ENCODE measurements at regions not wholly inside any gene's neighbourhood (a gene's known extent, or its start where the extent isn't known, plus 50 kb on each side); places are given as distances from the start of the nearest gene placed in this dataset.

DNA sequence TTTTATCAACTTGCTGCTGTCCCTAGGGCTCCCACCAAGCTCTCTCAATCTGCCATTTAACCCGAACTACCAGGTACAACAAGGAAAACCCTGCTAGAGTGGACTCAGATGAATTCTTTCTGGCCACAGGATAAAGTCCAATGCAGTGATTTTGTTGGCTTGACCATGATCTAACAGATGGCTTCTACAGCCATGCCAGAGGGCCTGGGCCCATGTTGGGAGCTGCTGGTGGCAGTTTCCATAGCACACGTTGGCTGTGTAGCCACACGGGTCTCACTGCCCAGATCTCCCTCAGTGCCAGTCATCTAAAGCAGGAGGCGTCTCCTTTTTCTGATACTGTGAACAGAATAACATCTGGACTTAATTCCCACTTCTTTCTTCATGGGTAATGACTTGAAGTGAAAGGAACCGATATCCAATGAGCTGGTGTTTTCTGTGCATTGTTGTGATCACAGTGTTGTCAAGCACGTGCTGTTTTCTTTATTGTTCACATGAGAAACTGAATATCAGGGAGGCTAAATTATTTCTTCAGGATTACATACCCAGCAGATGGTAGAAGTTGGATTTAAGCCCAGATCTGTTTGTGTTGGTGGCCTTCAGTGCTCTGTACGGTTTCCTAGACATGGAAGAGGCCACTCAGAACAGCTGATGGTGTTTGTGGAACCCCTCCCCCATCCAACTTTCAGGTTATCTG lies 85.2 kb upstream of the CLCN4 start:
- no peak overlapping the region for H3K4me3 ChIP-seq
- no peak for TF ChIP-seq EZH2 (IDR thresholded peaks at IDR 0.05; ENCODE audit: low read depth)
- TF ChIP-seq, protein P1, sequence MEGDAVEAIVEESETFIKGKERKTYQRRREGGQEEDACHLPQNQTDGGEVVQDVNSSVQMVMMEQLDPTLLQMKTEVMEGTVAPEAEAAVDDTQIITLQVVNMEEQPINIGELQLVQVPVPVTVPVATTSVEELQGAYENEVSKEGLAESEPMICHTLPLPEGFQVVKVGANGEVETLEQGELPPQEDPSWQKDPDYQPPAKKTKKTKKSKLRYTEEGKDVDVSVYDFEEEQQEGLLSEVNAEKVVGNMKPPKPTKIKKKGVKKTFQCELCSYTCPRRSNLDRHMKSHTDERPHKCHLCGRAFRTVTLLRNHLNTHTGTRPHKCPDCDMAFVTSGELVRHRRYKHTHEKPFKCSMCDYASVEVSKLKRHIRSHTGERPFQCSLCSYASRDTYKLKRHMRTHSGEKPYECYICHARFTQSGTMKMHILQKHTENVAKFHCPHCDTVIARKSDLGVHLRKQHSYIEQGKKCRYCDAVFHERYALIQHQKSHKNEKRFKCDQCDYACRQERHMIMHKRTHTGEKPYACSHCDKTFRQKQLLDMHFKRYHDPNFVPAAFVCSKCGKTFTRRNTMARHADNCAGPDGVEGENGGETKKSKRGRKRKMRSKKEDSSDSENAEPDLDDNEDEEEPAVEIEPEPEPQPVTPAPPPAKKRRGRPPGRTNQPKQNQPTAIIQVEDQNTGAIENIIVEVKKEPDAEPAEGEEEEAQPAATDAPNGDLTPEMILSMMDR (conservative IDR thresholded peaks at IDR 0.05): no peak
- H3K27ac ChIP-seq: no peak overlapping the region
- H3K36me3 ChIP-seq (ENCODE audit: low read depth): no peaks in the 10 kb centered on the region; the same call in 1 of the 2 replicates
- no peaks in the 10 kb centered on the region for H4K20me1 ChIP-seq (ENCODE audit: insufficient read depth)
- H3K9me3 ChIP-seq (ENCODE audit: insufficient read depth, low read depth): no peaks in the 10 kb centered on the region; the same call in 1 of the 2 replicates
- ChIA-PET POLR2A (ENCODE audit: unreplicated experiment) (no interaction called here), CTCF (no interaction called here)
- no peaks in the 10 kb centered on the region for H3K4me1 ChIP-seq (replicated peaks; ENCODE audit: insufficient read depth)
- H3K79me2 ChIP-seq (ENCODE audit: low read depth): no peaks in the 10 kb centered on the region
- H3K9me2 ChIP-seq (ENCODE audit: insufficient read depth): no peaks in the 10 kb centered on the region
- intact Hi-C loops (cut with micrococcal nuclease; ENCODE audit: unreplicated experiment): no loop called here
- DNase-seq: no peak
- H3K27me3 ChIP-seq (ENCODE audit: insufficient read depth, low read depth): no peaks in the 10 kb centered on the region
- no peak overlapping the region for H3K4me2 ChIP-seq
- no peaks in the 10 kb centered on the region for H3F3A ChIP-seq (ENCODE audit: insufficient read depth, low read depth)
- H2AFZ ChIP-seq: no peak overlapping the region
- BruUV-seq (replicated peaks): no TSS peak

DNA sequence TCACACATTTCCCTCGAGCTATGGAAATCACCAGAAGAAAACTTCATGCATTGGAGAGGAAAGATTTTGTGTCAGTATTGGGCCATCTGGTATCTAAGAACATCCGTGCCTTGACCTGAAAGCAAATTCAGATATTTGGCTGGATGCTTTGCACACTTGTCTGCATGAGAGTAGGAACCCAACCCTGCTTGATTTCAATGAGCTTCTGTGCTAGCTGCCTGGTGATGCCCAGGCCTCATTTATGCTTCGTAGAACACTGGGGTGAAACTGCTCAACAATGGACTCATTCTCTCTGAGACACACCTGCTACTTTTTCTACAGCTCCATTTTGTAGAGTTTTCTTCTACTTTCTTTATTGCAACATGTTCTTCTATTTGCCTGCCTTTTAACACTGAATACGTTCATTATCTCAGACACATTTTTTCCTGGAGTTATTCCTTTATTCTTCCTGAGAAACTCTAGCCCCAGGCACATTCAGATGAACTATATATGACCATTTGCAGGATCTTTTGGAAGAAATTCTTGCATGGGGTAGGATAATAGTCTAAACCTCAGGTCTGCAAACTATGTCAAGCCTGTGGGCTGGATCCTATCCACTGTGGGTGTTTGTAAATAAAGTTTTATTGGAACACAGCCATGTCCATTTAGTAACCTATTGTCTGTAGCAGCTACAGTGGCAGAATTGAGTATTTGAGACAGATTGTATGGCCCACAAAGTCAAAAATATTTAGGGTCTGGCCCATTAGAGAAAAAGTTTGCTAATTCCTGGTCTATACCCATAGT lies 83.8 kb upstream of the CLCN4 start:
- DNase-seq: no peak
- POLR2A ChIA-PET (ENCODE audit: unreplicated experiment): no interaction called here
- Histone ChIP-seq H3K79me2 (ENCODE audit: low read depth) (no peaks in the 10 kb centered on the region), H3K27ac (no peak overlapping the region), H3K36me3 (ENCODE audit: low read depth) (no peaks in the 10 kb centered on the region; the same call in 1 of the 2 replicates), H3K27me3 (ENCODE audit: insufficient read depth, low read depth) (no peaks in the 10 kb centered on the region), H4K20me1 (ENCODE audit: insufficient read depth) (no peaks in the 10 kb centered on the region), H3F3A (ENCODE audit: insufficient read depth, low read depth) (no peaks in the 10 kb centered on the region), H3K4me2 (no peak overlapping the region), H2AFZ (no peak overlapping the region), H3K4me3 (no peak overlapping the region), H3K9me3 (ENCODE audit: insufficient read depth, low read depth) (no peaks in the 10 kb centered on the region; the same call in 1 of the 2 replicates), H3K9me2 (ENCODE audit: insufficient read depth) (no peaks in the 10 kb centered on the region), H3K4me1 (replicated peaks; ENCODE audit: insufficient read depth) (no peaks in the 10 kb centered on the region)
- BruUV-seq (replicated peaks): no TSS peak
- intact Hi-C loops (cut with micrococcal nuclease; ENCODE audit: unreplicated experiment): no loop called here
- TF ChIP-seq, protein P1 (conservative IDR thresholded peaks at IDR 0.05): no peak
- TF ChIP-seq EZH2 (IDR thresholded peaks at IDR 0.05; ENCODE audit: low read depth): no peak
- CTCF ChIA-PET: no interaction called here

GRCh38 chrX:10073671-10074070 lies 83.1 kb upstream of the CLCN4 start:
- TF ChIP-seq EZH2 (IDR thresholded peaks at IDR 0.05; ENCODE audit: low read depth): no peak
- TF ChIP-seq, protein P1 (conservative IDR thresholded peaks at IDR 0.05): no peak
- H3K4me2 ChIP-seq: no peak overlapping the region
- no peak overlapping the region for H3K27ac ChIP-seq
- intact Hi-C loops (cut with micrococcal nuclease; ENCODE audit: unreplicated experiment): no loop called here
- no peaks in the 10 kb centered on the region for H3K79me2 ChIP-seq (ENCODE audit: low read depth)
- no peaks in the 10 kb centered on the region; the same call in 1 of the 2 replicates for H3K36me3 ChIP-seq (ENCODE audit: low read depth)
- CTCF ChIA-PET: no interaction called here
- H3K27me3 ChIP-seq (ENCODE audit: insufficient read depth, low read depth): no peaks in the 10 kb centered on the region
- BruUV-seq (replicated peaks): no TSS peak
- H4K20me1 ChIP-seq (ENCODE audit: insufficient read depth): no peaks in the 10 kb centered on the region
- no peaks in the 10 kb centered on the region for H3K4me1 ChIP-seq (replicated peaks; ENCODE audit: insufficient read depth)
- H3K9me2 ChIP-seq (ENCODE audit: insufficient read depth): no peaks in the 10 kb centered on the region
- POLR2A ChIA-PET (ENCODE audit: unreplicated experiment): no interaction called here
- no peaks in the 10 kb centered on the region; the same call in 1 of the 2 replicates for H3K9me3 ChIP-seq (ENCODE audit: insufficient read depth, low read depth)
- no peak overlapping the region for H2AFZ ChIP-seq
- DNase-seq: no peak
- no peak overlapping the region for H3K4me3 ChIP-seq
- no peaks in the 10 kb centered on the region for H3F3A ChIP-seq (ENCODE audit: insufficient read depth, low read depth)

Data from PC-9 (cell line).